ENCODE measurements at regions not wholly inside any gene's neighbourhood (a gene's known extent, or its start where the extent isn't known, plus 50 kb on each side); places are given as distances from the start of the nearest gene placed in this dataset.

DNA sequence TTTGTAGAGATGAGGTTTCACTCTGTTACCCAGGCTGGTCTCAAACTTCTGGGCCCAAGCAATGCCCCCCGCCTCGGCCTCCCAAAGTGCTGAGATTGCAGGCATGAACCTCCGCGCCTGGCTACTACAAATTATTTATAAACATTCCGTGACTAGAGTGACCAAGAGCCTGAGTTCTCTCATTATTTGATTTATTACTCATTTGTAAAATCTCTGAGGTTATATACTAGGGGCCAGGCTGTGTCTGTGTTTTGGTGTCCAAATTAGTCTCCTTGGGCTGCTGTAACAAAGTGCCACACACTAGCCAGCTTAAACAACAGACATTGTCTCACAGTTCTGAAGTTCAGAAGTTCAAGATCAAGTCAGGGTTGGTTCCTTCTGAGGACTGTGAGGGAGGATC, 70.8 kb upstream of the ELAC2 start:
- no peaks in the 10 kb centered on the region for H3K36me3 ChIP-seq (ENCODE audit: control insufficient read depth, insufficient read depth, low read length)
- H3K27ac ChIP-seq (ENCODE audit: low read depth, low read length), result no peak overlapping the region
- no peaks in the 10 kb centered on the region for H3K27me3 ChIP-seq (ENCODE audit: control insufficient read depth, insufficient read depth, low read length)
- H3K9ac ChIP-seq (ENCODE audit: low read depth, low read length), result no peak overlapping the region
- H3K9me3 ChIP-seq (ENCODE audit: control insufficient read depth, insufficient read depth, low read length), result no peaks in the 10 kb centered on the region
- H3K4me1 ChIP-seq (ENCODE audit: control insufficient read depth, insufficient read depth, low read length), result no peaks in the 10 kb centered on the region
- H3K4me3 ChIP-seq (ENCODE audit: low read depth, low read length), result no peak overlapping the region

DNA sequence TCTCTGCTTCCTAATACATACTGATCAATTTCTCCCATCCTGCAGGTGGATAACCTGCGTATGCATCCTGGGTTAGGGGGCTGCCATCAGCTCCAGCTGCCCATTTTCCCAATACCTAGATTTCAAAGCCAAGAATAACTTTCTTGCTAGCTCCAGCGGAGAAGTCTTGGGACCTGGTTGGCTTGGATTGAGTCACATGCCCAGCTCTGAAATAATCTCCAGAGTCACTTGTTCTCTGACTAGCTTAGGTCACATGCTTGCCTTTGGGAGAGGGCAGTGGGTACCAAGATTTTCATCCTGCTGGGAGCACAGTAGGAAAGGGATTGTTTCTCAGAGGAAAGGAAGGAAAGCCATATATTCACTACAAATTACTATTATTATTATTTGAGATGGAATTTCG, 70.0 kb upstream of the ELAC2 start:
- no peak overlapping the region for H3K4me3 ChIP-seq (ENCODE audit: low read depth, low read length)
- H3K9ac ChIP-seq (ENCODE audit: low read depth, low read length), result no peak overlapping the region
- H3K27ac ChIP-seq (ENCODE audit: low read depth, low read length), result no peak overlapping the region

DNA sequence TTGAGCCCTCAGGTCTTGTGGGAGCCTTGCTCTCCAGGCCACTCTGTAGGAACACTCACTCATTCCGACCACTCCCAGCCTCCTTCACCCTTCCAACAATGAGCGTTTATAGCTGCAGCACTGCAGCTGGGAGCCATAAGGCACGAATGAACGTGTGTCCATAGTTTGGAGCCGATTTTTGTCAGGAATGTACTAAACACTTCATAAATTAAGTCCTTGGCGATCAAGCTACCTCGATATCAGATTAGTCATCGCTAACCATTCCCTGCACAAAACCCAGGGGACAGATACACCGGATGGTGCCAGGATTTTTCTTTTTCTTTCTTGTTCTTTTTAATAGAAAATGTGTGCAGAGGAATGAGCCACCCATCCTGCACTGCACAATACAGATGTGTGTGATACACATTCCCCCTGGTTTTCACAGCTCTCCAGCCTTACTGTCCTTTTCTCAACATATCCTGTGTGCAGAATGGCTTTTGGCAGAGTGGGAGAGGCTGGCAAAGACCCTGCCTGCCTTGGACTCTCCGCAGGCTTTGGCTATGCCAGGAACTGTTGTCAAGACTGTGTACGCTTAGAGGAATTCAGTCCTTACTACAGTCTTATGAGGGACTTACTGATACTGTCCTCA, 68.4 kb upstream of the ELAC2 start:
- H3K9me3 ChIP-seq (ENCODE audit: control insufficient read depth, insufficient read depth, low read length), result 0 out of 2 replicates have a peak, but pooled peaks cover 4% of the 10 kb centered on the region
- H3K9ac ChIP-seq (ENCODE audit: low read depth, low read length), result no peak overlapping the region
- no peak overlapping the region for H3K27ac ChIP-seq (ENCODE audit: low read depth, low read length)
- no peaks in the 10 kb centered on the region for H3K4me1 ChIP-seq (ENCODE audit: control insufficient read depth, insufficient read depth, low read length)
- H3K27me3 ChIP-seq (ENCODE audit: control insufficient read depth, insufficient read depth, low read length), result no peaks in the 10 kb centered on the region
- H3K36me3 ChIP-seq (ENCODE audit: control insufficient read depth, insufficient read depth, low read length), result no peaks in the 10 kb centered on the region
- no peak overlapping the region for H3K4me3 ChIP-seq (ENCODE audit: low read depth, low read length)

More for the DNA sequence above, 70.0 kb upstream of the ELAC2 start:
- Histone ChIP-seq H3K36me3 (ENCODE audit: control insufficient read depth, insufficient read depth, low read length) (no peaks in the 10 kb centered on the region), H3K4me1 (ENCODE audit: control insufficient read depth, insufficient read depth, low read length) (no peaks in the 10 kb centered on the region), H3K9me3 (ENCODE audit: control insufficient read depth, insufficient read depth, low read length) (0 out of 2 replicates have a peak, but pooled peaks cover under 1% of the 10 kb centered on the region), H3K27me3 (ENCODE audit: control insufficient read depth, insufficient read depth, low read length) (no peaks in the 10 kb centered on the region)

DNA sequence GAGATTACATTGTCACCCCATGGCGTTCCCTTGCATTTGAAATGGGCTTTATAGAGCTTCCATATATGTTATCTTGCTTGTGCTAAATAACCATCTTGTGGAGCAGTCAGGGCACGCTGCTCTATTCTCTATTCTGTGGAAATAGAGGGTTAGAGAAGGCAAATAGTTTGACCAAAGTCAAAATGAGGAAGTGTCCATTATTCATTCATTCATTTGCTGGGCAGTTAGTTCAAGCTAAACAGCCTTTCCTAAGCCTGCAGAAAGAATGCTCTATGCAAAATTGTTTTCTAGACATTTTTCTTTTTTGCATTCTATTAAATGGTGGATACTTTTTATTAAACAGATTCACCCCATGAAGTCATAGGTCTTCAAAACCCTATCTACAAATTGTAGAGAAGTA, 67.8 kb upstream of the ELAC2 start:
- Histone ChIP-seq H3K36me3 (ENCODE audit: control insufficient read depth, insufficient read depth, low read length) (no peaks in the 10 kb centered on the region), H3K9ac (ENCODE audit: low read depth, low read length) (no peak overlapping the region), H3K4me3 (ENCODE audit: low read depth, low read length) (no peak overlapping the region), H3K4me1 (ENCODE audit: control insufficient read depth, insufficient read depth, low read length) (no peaks in the 10 kb centered on the region), H3K27ac (ENCODE audit: low read depth, low read length) (no peak overlapping the region), H3K9me3 (ENCODE audit: control insufficient read depth, insufficient read depth, low read length) (0 out of 2 replicates have a peak, but pooled peaks cover 4% of the 10 kb centered on the region), H3K27me3 (ENCODE audit: control insufficient read depth, insufficient read depth, low read length) (no peaks in the 10 kb centered on the region)

DNA sequence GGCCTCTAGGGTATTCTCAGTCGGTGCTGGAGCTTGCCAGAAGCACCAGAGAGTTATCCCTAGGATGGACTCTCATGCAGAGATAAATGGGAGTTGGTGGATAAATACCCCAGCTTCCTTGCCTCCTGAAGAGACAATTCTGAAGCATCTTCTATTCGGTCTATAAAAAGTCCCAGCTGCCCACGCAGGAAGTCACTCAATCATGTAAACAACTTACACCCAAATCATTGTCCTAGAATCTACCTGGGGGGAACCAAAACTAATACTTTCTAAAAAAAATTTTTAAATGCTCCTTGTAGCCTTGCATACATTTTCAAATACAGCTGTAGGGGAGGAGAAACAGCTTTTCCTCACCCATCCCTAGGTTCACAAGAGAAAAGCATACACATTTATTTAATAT, 66.6 kb upstream of the ELAC2 start:
- Histone ChIP-seq H3K4me1 (ENCODE audit: control insufficient read depth, insufficient read depth, low read length) (no peaks in the 10 kb centered on the region), H3K27ac (ENCODE audit: low read depth, low read length) (no peak overlapping the region), H3K9me3 (ENCODE audit: control insufficient read depth, insufficient read depth, low read length) (0 out of 2 replicates have a peak, but pooled peaks cover 4% of the 10 kb centered on the region), H3K4me3 (ENCODE audit: low read depth, low read length) (no peak overlapping the region), H3K27me3 (ENCODE audit: control insufficient read depth, insufficient read depth, low read length) (no peaks in the 10 kb centered on the region), H3K36me3 (ENCODE audit: control insufficient read depth, insufficient read depth, low read length) (no peaks in the 10 kb centered on the region), H3K9ac (ENCODE audit: low read depth, low read length) (no peak overlapping the region)

DNA sequence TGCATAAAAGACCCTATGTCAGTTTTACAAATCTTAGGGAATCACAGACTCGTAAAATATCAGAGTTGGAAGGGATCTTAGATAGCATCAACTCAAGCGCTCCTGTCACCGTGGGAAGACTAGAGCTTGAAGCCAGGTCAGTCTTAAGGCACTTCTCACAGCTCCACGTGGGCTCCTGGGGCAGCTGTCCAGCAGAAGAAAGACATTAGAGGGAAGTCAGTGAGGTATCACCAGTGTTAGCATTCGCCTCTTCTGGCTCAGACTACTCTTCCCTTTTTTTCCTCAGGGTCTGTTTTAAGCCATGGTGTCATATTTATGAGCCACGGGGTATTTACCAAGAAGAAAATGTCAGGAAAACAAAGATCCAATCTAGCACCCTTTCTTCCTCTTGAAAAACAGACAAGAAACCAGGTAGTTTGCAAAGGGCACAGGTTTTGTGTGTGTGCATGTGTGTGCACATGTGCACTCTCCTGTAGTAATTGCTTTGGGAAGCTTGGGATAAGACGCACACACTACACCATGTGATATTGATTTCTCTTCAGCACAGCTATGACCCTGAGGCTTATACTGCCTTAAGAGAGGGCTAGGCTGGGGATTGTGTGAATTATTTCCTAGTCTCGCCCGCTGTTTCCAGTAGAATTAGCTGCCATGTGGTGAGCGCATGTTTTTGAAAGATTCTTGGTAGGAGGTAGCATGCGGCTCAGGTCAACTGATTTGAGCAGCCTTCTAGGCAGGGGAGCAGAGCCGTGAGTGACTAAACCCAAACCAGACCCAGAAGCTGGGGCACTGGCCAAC, 61.0 kb upstream of the ELAC2 start:
- H3K9ac ChIP-seq (ENCODE audit: low read depth, low read length), result no peak overlapping the region
- H3K36me3 ChIP-seq (ENCODE audit: control insufficient read depth, insufficient read depth, low read length), result no peaks in the 10 kb centered on the region
- H3K4me1 ChIP-seq (ENCODE audit: control insufficient read depth, insufficient read depth, low read length), result no peaks in the 10 kb centered on the region
- H3K4me3 ChIP-seq (ENCODE audit: low read depth, low read length), result no peak overlapping the region
- H3K27me3 ChIP-seq (ENCODE audit: control insufficient read depth, insufficient read depth, low read length), result no peaks in the 10 kb centered on the region
- H3K9me3 ChIP-seq (ENCODE audit: control insufficient read depth, insufficient read depth, low read length), result 0 out of 2 replicates have a peak, but pooled peaks cover 4% of the 10 kb centered on the region
- H3K27ac ChIP-seq (ENCODE audit: low read depth, low read length), result no peak overlapping the region

DNA sequence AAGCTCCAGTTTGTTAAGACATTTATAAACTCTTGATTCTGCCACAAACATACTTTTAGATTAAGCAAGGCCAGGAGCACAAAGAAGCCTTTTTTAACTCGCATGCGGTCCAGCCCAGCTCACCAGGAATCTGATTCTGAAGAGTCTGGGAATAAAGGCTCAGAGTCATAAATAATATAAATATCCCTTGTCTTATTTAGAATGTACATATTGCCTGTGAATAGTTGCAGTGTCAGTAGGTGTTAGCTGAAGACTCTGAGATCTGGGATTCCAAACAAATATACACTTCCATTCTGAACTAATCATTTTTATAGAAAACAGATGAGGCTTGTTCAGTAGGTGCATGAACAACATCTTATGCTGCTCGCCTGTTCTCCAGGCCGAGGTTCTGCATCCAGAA, 59.1 kb upstream of the ELAC2 start:
- Histone ChIP-seq H3K4me3 (ENCODE audit: low read depth, low read length) (no peak overlapping the region), H3K27me3 (ENCODE audit: control insufficient read depth, insufficient read depth, low read length) (no peaks in the 10 kb centered on the region), H3K4me1 (ENCODE audit: control insufficient read depth, insufficient read depth, low read length) (no peaks in the 10 kb centered on the region), H3K9ac (ENCODE audit: low read depth, low read length) (no peak overlapping the region), H3K27ac (ENCODE audit: low read depth, low read length) (no peak overlapping the region), H3K9me3 (ENCODE audit: control insufficient read depth, insufficient read depth, low read length) (no peaks in the 10 kb centered on the region), H3K36me3 (ENCODE audit: control insufficient read depth, insufficient read depth, low read length) (no peaks in the 10 kb centered on the region)

DNA sequence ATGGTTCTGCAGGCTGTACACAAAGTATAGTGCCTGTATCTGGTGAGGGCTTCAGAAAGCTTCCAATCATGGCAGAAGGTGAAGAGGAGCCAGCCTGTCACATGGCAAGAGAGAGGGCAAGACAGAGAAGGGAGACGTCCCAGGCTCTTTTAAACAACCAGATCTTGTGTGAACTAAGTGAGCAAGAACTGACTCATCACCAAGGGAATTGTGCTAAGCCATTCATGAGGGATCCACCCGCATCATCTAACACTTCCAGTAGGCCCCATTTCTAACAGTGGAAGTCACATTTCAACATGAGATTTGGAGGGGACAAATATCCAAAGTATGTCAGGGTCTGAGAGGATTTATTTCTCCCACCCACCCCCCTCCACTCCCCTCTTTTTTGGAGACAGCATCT, 56.2 kb upstream of the ELAC2 start:
- no peaks in the 10 kb centered on the region for H3K36me3 ChIP-seq (ENCODE audit: control insufficient read depth, insufficient read depth, low read length)
- no peaks in the 10 kb centered on the region for H3K9me3 ChIP-seq (ENCODE audit: control insufficient read depth, insufficient read depth, low read length)
- H3K27ac ChIP-seq (ENCODE audit: low read depth, low read length), result no peak overlapping the region
- no peaks in the 10 kb centered on the region for H3K4me1 ChIP-seq (ENCODE audit: control insufficient read depth, insufficient read depth, low read length)
- no peak overlapping the region for H3K9ac ChIP-seq (ENCODE audit: low read depth, low read length)
- H3K4me3 ChIP-seq (ENCODE audit: low read depth, low read length), result no peak overlapping the region
- H3K27me3 ChIP-seq (ENCODE audit: control insufficient read depth, insufficient read depth, low read length), result no peaks in the 10 kb centered on the region

DNA sequence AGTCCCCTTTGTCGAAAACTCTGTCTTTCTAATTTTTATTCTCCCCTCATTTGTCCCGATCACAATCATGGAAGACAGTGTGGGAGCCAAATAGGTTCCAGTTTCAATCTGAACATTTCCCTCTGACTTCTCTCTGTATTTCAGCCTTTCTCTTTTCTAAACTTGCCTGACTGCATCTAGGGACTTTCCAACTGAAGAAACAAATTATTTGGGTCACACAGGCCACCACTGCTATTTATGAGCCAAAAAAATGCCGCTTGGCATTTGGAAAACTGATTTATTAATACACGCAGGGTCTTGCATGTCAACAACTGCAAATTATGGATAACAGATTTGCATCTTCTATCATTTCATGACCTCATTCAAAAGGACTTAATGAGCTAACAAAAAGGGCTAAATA, 55.2 kb upstream of the ELAC2 start:
- no peaks in the 10 kb centered on the region for H3K27me3 ChIP-seq (ENCODE audit: control insufficient read depth, insufficient read depth, low read length)
- no peak overlapping the region for H3K9ac ChIP-seq (ENCODE audit: low read depth, low read length)
- H3K36me3 ChIP-seq (ENCODE audit: control insufficient read depth, insufficient read depth, low read length), result no peaks in the 10 kb centered on the region
- no peak overlapping the region for H3K27ac ChIP-seq (ENCODE audit: low read depth, low read length)
- no peak overlapping the region for H3K4me3 ChIP-seq (ENCODE audit: low read depth, low read length)
- no peaks in the 10 kb centered on the region for H3K4me1 ChIP-seq (ENCODE audit: control insufficient read depth, insufficient read depth, low read length)
- H3K9me3 ChIP-seq (ENCODE audit: control insufficient read depth, insufficient read depth, low read length), result peaks cover 9% of the 10 kb centered on the region

DNA sequence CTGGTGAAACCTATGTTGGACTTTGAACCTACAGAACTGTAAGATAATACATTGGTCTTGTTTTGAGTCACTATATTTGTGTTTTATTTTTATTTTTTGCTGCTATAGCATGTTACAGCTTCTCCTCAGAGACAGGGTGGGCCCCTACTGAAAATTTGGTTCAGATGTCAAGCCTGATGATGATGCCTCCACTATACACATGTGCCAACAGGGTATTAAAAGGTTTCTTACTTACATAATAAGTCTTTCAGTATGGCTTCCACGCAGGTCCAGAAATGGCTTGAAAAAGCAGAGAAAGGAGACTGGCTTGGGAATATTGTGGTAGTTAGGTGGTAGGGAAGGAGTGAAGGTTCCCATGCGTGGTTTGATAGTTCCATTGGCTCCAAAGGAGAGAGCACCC, 52.9 kb upstream of the ELAC2 start:
- H3K27ac ChIP-seq (ENCODE audit: low read depth, low read length), result no peak overlapping the region
- no peaks in the 10 kb centered on the region for H3K27me3 ChIP-seq (ENCODE audit: control insufficient read depth, insufficient read depth, low read length)
- H3K9ac ChIP-seq (ENCODE audit: low read depth, low read length), result no peak overlapping the region
- no peaks in the 10 kb centered on the region for H3K4me1 ChIP-seq (ENCODE audit: control insufficient read depth, insufficient read depth, low read length)
- peaks cover 15% of the 10 kb centered on the region for H3K9me3 ChIP-seq (ENCODE audit: control insufficient read depth, insufficient read depth, low read length)
- H3K4me3 ChIP-seq (ENCODE audit: low read depth, low read length), result no peak overlapping the region
- H3K36me3 ChIP-seq (ENCODE audit: control insufficient read depth, insufficient read depth, low read length), result no peaks in the 10 kb centered on the region

DNA sequence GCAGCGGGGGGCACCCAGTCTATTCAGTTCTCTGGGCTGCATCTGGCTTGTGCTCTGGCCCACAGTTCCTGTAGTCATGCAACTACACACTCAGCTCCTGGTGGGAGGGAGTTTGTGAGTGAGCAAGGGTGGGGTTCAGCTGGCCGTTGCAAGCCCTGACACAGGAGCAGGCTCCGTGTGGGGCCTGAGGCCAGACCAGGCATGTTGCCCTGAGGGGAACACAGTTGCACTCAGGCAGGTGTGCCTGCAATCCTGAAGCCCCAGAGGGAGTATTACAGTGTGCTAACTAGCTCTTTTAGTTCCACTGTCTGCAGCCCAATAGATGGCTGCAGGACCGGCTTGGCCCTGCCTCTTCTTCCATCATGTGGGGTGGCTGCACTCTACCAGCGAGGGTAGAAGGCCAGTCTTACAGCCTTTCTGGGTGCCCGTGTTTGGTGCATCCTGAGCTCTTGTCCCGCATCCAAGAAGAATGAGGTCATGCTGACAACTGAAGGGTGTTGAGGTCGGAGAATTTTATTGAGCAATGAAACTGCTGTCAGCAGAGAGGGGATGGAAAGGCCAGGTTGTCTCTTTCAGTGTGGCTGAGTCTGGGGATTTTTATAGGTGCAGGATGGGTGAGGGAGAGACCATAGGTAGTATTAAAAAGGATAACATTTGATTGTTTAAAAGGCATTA, 49.9 kb upstream of the ELAC2 start:
- no peaks in the 10 kb centered on the region for H3K36me3 ChIP-seq (ENCODE audit: control insufficient read depth, insufficient read depth, low read length)
- H3K27me3 ChIP-seq (ENCODE audit: control insufficient read depth, insufficient read depth, low read length), result no peaks in the 10 kb centered on the region
- H3K9ac ChIP-seq (ENCODE audit: low read depth, low read length), result no peak overlapping the region
- no peaks in the 10 kb centered on the region for H3K4me1 ChIP-seq (ENCODE audit: control insufficient read depth, insufficient read depth, low read length)
- H3K4me3 ChIP-seq (ENCODE audit: low read depth, low read length), result no peak overlapping the region
- no peak overlapping the region for H3K27ac ChIP-seq (ENCODE audit: low read depth, low read length)
- peaks cover 15% of the 10 kb centered on the region for H3K9me3 ChIP-seq (ENCODE audit: control insufficient read depth, insufficient read depth, low read length)
